B cell (primary cell): ENCODE measurements at regions not wholly inside any gene's neighbourhood (a gene's known extent, or its start where the extent isn't known, plus 50 kb on each side); places are given as distances from the start of the nearest gene placed in this dataset.

Experiments used
- CTCF ChIP-seq: fragments of 200-600 bp; IDR thresholded peaks from one replicate; pipeline ENCODE4 v1.8.0; 2022; ENCODE audit warnings: antibody characterized with exemption, mild to moderate bottlenecking
- EZH2 ChIP-seq: IDR thresholded peaks from 2 replicates; pipeline ENCODE4 v1.6.1; 2012; ENCODE audit warnings: borderline replicate concordance, low read depth, mild to moderate bottlenecking, moderate library complexity, low read length; ENCODE audit not compliant: insufficient read depth, poor library complexity, severe bottlenecking

- TF ChIP-seq CTCF (no peak), EZH2 (no peak)
Observed at GRCh38 chr16:14364386-14365199, 265.5 kb downstream of the PARN start.
